ENCODE measurements at regions not wholly inside any gene's neighbourhood (a gene's known extent, or its start where the extent isn't known, plus 50 kb on each side); places are given as distances from the start of the nearest gene placed in this dataset.

DNA sequence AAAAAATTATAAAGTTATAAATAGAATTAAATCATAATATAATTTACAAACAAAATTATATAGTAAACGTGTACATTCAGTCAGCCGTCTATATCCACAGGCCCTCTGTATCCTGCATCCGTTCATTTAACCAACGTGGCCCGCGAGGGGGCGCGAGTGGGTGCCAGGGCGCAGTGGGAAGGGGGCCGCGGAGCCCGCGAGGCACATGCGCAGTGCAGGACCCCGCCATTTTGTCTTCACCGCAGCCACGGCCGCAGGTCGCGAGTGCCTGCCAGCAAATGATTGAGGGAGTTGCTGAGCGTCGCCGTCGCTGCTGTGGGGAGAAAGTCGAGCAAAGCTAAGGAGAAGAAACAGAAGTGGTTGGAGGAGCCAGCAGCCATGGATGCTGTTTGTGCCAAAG is 53.4 kb upstream of the ECI2 start:
- no peak for TF ChIP-seq EZH2phosphoT487 (IDR thresholded peaks at IDR 0.05; ENCODE audit: low read depth)
- TF ChIP-seq, protein P1, sequence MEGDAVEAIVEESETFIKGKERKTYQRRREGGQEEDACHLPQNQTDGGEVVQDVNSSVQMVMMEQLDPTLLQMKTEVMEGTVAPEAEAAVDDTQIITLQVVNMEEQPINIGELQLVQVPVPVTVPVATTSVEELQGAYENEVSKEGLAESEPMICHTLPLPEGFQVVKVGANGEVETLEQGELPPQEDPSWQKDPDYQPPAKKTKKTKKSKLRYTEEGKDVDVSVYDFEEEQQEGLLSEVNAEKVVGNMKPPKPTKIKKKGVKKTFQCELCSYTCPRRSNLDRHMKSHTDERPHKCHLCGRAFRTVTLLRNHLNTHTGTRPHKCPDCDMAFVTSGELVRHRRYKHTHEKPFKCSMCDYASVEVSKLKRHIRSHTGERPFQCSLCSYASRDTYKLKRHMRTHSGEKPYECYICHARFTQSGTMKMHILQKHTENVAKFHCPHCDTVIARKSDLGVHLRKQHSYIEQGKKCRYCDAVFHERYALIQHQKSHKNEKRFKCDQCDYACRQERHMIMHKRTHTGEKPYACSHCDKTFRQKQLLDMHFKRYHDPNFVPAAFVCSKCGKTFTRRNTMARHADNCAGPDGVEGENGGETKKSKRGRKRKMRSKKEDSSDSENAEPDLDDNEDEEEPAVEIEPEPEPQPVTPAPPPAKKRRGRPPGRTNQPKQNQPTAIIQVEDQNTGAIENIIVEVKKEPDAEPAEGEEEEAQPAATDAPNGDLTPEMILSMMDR (IDR thresholded peaks at IDR 0.05; ENCODE audit: low read depth, low read length): no peak
